Activated CD4-positive, alpha-beta T cell treated with anti-CD3 and anti-CD28 coated beads, Interleukin-2, amount 50 U/mL, for 48 hours (primary cell): ENCODE measurements at regions not wholly inside any gene's neighbourhood (a gene's known extent, or its start where the extent isn't known, plus 50 kb on each side); places are given as distances from the start of the nearest gene placed in this dataset.

ENCODE experiments used
- DNase-seq, 2 experiments: peaks; one replicate each; pipeline ENCODE4 v3.0.0-alpha.2; 2020

- DNase-seq = no peak
These were observed 291.3 kb upstream of the PHYHIPL start for GRCh38 chr10:58885146-58885545.

DNA sequence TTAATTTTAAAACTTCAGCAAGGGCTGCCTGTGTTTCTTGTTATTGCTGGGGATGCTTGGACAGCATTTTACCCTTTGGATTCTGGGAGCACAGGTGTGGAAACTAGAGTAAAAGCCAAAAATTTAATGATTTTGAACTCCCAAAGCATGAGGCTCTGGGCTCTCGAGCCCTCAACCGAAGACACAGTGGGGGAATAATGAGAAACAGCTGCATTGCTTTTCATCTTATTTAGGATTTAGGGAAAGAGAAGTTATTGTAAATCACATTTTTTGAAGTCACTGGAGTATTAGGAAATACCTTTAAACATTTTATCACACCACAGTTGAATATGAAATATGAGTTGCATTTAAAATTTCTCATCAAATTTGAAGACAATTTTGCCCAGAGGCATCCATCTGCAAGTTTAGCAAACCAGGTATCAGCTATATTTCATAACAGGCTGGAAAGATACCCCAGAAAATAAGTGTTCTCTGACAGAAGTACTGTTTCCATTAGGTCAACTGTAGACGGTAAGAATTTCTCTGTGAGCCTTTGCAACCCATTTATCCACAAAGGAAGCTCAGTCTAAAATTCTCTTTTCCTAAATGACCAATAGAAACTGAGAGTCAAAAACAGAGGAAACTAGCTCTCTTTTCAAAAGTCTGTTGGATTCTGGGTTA lies 290.6 kb upstream of the PHYHIPL start:
- no peak for DNase-seq

DNA sequence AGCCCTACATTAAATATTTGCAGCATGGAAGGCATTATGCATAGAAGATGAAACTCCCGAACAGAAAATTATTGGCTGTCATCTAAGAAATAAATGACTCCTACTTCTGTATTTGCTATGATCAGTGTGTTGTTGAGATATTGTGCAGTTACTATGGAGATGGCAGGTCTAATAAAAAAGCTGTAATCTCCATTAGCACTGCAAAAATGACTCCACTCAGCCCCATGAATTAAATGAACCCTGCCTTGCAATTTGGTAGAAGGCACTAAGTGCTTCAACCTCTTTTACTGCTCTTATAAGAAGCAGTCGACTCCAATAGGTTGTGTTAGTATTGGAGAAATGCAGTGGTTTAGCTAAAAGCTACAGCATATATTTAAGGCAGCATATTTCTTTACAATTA lies 290.0 kb upstream of the PHYHIPL start:
- no peak for DNase-seq

GRCh38 chr10:58887474-58887873 lies 289.0 kb upstream of the PHYHIPL start:
- DNase-seq = no peak

DNA sequence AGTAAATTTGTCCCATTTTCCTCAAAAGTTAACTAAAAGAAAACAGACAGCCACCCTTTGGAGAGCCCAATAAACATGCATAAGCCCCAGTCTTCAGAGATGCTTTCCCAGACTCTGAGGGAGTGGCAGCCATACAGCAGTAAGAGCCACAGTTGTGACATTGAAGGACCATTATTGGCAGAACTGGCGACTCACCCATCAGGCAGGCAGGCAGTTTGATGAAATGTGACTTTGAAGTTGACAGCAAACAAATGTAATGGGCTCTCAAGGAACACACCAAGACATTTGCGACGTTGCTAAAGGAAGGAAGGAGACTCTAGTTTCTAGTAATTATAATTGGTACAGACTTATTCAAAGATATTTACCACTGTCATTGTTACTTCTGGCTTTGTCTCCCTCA lies 287.5 kb upstream of the PHYHIPL start:
- DNase-seq = no peak

GRCh38 chr10:58892031-58892531 lies 284.4 kb upstream of the PHYHIPL start:
- no peak for DNase-seq

DNA sequence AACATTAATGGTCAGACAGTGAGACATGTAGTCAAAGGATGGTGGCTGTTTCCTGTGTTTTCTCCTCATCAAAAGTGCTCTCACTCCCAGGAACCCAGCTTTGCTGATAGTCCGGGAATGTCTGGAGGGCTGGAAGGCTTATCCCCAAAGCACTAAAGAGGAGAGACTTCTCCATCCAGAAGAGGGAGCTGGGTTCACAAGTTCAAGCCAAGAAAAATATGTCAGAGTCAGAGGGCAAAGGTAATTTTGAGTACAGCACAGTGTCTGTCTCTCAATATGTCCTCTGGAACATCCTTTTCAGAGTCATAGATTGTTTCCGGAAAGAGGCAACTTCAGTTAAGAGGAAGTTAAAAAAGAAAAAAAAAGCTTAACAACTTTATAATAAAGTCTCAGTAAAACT lies 281.5 kb upstream of the PHYHIPL start:
- DNase-seq = no peak

DNA sequence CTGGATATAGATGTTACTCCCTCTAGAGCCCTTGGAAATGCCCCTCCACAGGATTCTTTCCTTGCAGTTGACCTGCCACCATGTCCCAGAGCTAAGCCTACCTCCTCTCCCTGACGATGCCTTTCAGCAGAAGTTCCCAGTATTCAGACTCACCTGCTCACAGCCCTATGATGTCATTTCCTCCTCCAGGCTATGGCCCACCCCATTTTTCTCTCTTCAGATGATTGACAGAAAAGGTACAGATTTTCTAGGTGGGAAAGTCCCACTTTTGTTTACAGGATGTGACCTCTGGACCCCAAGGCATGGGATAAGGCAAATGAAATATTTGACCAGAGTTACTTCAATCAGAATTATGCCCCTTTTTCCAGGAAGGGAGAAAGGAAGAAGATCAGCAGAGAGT lies 280.2 kb upstream of the PHYHIPL start:
- DNase-seq = no peak

DNA sequence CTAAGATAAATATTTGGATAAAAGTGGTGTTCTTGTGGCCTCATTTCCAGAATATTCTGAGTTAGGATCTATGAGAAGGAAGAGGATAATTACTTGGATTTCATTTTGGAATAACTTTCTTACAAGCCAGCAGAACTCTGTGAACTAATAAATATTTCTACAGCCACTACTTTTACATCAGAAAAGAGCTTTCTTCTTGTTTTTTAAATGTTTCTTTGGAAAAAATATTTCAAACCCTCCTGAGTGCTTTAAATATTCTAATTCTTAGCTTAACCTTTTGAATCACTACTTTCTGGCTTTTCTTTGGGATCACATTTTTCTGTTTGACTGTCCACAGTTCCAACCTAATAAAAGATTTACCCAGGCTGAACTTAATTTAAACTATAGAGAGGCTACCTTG lies 279.2 kb upstream of the PHYHIPL start:
- DNase-seq = no peak

- DNase-seq = no peak
These were observed 278.7 kb upstream of the PHYHIPL start for GRCh38 chr10:58897708-58898107.

GRCh38 chr10:58898854-58899573 lies 277.4 kb upstream of the PHYHIPL start:
- DNase-seq = no peak

DNA sequence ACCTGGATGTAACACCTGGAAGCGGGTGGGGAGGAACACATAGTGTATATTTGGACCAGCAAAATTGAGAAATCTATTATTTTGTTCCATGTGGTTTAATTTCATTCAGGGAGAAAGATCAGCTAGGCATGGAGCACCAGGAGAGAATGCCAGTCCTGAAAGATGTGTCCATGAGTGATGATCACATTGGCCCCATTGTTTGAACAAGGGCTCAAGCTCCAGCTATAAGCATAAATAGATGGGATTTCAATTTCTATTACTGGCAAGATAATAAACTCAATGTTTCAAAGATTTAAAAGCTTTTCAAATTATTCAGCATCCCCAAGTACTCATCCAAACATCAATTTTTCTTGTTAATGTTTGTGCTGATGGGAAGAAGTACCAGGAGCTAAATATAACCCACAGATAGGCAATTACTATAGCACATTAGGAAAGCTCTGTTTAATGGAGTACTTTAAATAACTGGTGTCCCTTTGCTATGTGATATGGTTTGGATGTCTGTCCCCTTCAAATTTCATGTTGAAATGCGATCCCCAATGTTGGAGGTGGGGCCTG lies 275.3 kb upstream of the PHYHIPL start:
- no peak for DNase-seq

DNA sequence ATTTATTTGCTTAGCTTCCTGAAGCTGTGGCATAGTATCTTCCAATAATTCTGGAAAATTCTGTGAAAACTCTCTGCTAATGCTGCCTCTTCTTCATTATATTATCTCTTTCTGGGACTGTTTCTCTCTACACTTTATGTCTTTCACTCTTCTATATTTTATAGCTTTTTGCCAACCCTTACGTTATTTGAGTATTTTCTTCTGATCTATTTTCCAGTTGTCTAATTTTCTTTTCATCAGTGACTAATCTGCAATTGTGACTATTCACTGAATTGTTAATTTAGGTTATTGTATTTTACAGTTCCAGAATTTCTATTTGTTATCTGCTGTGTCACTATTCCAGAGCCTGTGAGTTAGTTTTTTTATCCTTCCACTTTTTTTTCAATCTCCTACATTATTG lies 273.4 kb upstream of the PHYHIPL start:
- no peak for DNase-seq

GRCh38 chr10:58909881-58910280 lies 266.6 kb upstream of the PHYHIPL start:
- no peak for DNase-seq

DNA sequence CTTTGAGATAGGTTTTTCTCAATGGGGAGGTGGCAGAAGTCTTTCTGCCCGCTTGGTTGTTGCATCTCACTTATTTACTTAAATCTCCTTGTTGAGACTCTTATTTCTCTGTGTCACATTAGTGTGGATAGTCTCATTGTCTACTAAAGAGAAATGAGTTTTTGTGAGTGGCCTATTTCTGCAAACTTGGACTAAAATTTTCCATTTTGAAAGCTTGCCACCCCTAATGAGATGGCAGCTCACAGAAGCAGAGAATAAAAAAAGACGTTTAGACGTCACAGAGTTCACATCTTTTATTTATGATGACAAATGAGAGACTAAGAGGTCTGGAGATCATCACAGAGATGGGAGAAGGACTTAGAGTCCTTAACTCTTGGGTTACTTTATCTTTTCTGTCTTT lies 262.7 kb upstream of the PHYHIPL start:
- DNase-seq = no peak

GRCh38 chr10:58918887-58919286 lies 257.6 kb upstream of the PHYHIPL start:
- no peak for DNase-seq

GRCh38 chr10:58919927-58920654 lies 256.4 kb upstream of the PHYHIPL start:
- DNase-seq = no peak

- no peak for DNase-seq
These were observed 255.8 kb upstream of the PHYHIPL start for GRCh38 chr10:58920655-58921003.

GRCh38 chr10:58921421-58921855 lies 255.0 kb upstream of the PHYHIPL start:
- DNase-seq = no peak

DNA sequence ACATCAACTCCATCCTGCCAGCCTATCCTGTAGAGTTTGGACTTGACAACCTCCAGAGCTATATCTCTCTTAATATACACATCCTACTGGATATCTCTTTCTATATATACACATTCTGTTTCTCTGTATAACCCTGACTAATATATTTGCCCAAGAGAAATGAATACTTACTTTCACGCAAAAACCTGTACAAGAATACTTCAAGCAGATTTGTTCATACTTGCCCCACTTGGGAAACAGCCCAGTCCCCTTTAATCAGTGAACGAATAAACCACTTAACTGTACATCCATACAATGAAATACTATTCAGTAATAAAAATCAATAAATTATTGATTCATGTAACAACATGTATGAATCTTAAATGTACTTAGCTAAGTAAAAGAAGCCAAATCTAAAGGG lies 251.1 kb upstream of the PHYHIPL start:
- no peak for DNase-seq

GRCh38 chr10:58930500-58930899 lies 245.9 kb upstream of the PHYHIPL start:
- no peak for DNase-seq

- no peak for DNase-seq
These were observed 244.3 kb upstream of the PHYHIPL start for GRCh38 chr10:58932126-58932525.

GRCh38 chr10:58932577-58933314 lies 243.7 kb upstream of the PHYHIPL start:
- no peak for DNase-seq
